Endothelial cell of umbilical vein (primary cell): ENCODE measurements at regions not wholly inside any gene's neighbourhood (a gene's known extent, or its start where the extent isn't known, plus 50 kb on each side); places are given as distances from the start of the nearest gene placed in this dataset.

ENCODE experiments used
- BruUV-seq: library from RNA; stranded (reverse); fragments of 400-500 nt; replicated peaks from 2 replicates; lab custom pipeline; 2021; lab: Mats Ljungman, UMichigan
- CTCF ChIA-PET: fragments of 300-600, 350-600 bp; sonication (Branson Sonifier 250); formaldehyde crosslinking; loops from one replicate; lab custom pipeline; 2021; ENCODE audit warnings: antibody characterized with exemption, inconsistent platforms; lab: Charles Lee
- POLR2A ChIA-PET: fragments of 300-600, 350-600 bp; sonication (Branson Sonifier 250); formaldehyde crosslinking; loops from one replicate; lab custom pipeline; 2021; ENCODE audit warnings: antibody characterized with exemption, inconsistent platforms; lab: Charles Lee
- DNase-seq: peaks from one replicate; pipeline ENCODE4 v3.0.0-alpha.2; 2011; ENCODE audit warnings: low read depth, low spot score
- FAIRE-seq: peaks from 2 replicates; lab custom pipeline; 2011; peaks lifted over from hg19 to GRCh38; lab: Jason Lieb, UNC
- H2AFZ ChIP-seq: 2 replicates; pipeline ENCODE4 v1.6.0; 2012; ENCODE audit warnings: low read depth, low read length, control low read depth, inconsistent platforms
- H3K27ac ChIP-seq: 2 replicates; pipeline ENCODE4 v1.5.1; 2011; ENCODE audit warnings: low read depth, mild to moderate bottlenecking, control low read depth, low read length, moderate library complexity; ENCODE audit not compliant: insufficient read depth
- H3K27me3 ChIP-seq, 2 experiments: 2 replicates each; pipeline versions ENCODE4 v1.6.0 to v1.6.1; 2011; ENCODE audit warnings: low read length in 2 of 2, mixed read lengths in 1 of 2; ENCODE audit not compliant: control insufficient read depth in 2 of 2, insufficient read depth in 2 of 2
- H3K36me3 ChIP-seq, 2 experiments: 2 replicates in 1 of 2; 3 replicates in 1 of 2; pipeline ENCODE4 v1.5.1; 2011; ENCODE audit warnings: low read length in 2 of 2, mild to moderate bottlenecking in 1 of 2, moderate library complexity in 1 of 2; ENCODE audit not compliant: control insufficient read depth in 2 of 2, insufficient read depth in 2 of 2; ENCODE audit errors: extremely low read depth in 1 of 2
- H3K4me1 ChIP-seq: 3 replicates; pipeline ENCODE4 v1.5.1; 2011; ENCODE audit warnings: mild to moderate bottlenecking, low read length; ENCODE audit not compliant: control insufficient read depth, insufficient read depth; ENCODE audit errors: extremely low read depth
- H3K4me2 ChIP-seq: 2 replicates; pipeline ENCODE4 v1.6.1; 2011; ENCODE audit warnings: low read length, control low read depth, mixed read lengths; ENCODE audit not compliant: insufficient read depth
- H3K4me3 ChIP-seq, 3 experiments: fragments of 200-600 bp in 1 of 3; sonication (generic), shearing (Covaris generic) in 1 of 3; replicated peaks in 1 of 3; 2 replicates each; pipeline ENCODE4 v1.5.1; 2011 to 2016; ENCODE audit warnings: control low read depth in 3 of 3, low read length in 3 of 3, mild to moderate bottlenecking in 2 of 3, inconsistent platforms in 1 of 3, low read depth in 1 of 3, moderate library complexity in 1 of 3; ENCODE audit not compliant: insufficient read depth in 1 of 3
- H3K79me2 ChIP-seq: 2 replicates; pipeline ENCODE4 v1.6.0; 2012; ENCODE audit warnings: low read length, inconsistent platforms; ENCODE audit not compliant: control insufficient read depth, insufficient read depth
- H3K9ac ChIP-seq: replicated peaks from 2 replicates; pipeline ENCODE3; 2011; ENCODE audit warnings: low read length, control low read depth; ENCODE audit not compliant: insufficient read depth; ENCODE audit errors: extremely low read depth
- H3K9me1 ChIP-seq: replicated peaks from 3 replicates; pipeline ENCODE4 v1.6.0; 2011; ENCODE audit warnings: mild to moderate bottlenecking, low read length; ENCODE audit not compliant: control insufficient read depth, insufficient read depth; ENCODE audit errors: extremely low read depth
- H3K9me3 ChIP-seq: replicated peaks from 2 replicates; pipeline ENCODE4 v1.5.1; 2012; ENCODE audit warnings: low read length, inconsistent platforms; ENCODE audit not compliant: control insufficient read depth, insufficient read depth
- H4K20me1 ChIP-seq: replicated peaks from 2 replicates; pipeline ENCODE3; 2011; ENCODE audit warnings: mild to moderate bottlenecking, low read length; ENCODE audit not compliant: control insufficient read depth, insufficient read depth; ENCODE audit errors: extremely low read depth
- EZH2 ChIP-seq: IDR thresholded peaks from 2 replicates; pipeline ENCODE4 v1.6.1; 2012; ENCODE audit warnings: borderline replicate concordance, low read depth, mild to moderate bottlenecking, moderate library complexity, low read length, inconsistent platforms; ENCODE audit not compliant: severe bottlenecking
- FOS ChIP-seq: IDR thresholded peaks from 2 replicates; pipeline ENCODE4 v1.6.1; 2011; ENCODE audit warnings: mild to moderate bottlenecking, low read length, moderate library complexity, borderline replicate concordance; ENCODE audit not compliant: insufficient read depth
- GATA2 ChIP-seq: IDR thresholded peaks from 2 replicates; pipeline ENCODE4 v1.7.0; 2011; ENCODE audit warnings: low read depth, mild to moderate bottlenecking, moderate library complexity, mixed read lengths, low read length; ENCODE audit not compliant: insufficient read length, insufficient read depth
- JUN ChIP-seq: IDR thresholded peaks from 2 replicates; pipeline ENCODE4 v1.6.1; 2011; ENCODE audit warnings: borderline replicate concordance, low read depth; ENCODE audit not compliant: insufficient read length, insufficient read depth
- MYC ChIP-seq: IDR thresholded peaks from one replicate; pipeline ENCODE4 v1.6.1; 2011; ENCODE audit warnings: mild to moderate bottlenecking, low read depth, low read length
- POLR2A ChIP-seq: IDR thresholded peaks from 2 replicates; pipeline ENCODE4 v1.6.1; 2012; ENCODE audit warnings: low read depth, mild to moderate bottlenecking, control low read depth, low read length
- POLR2AphosphoS5 ChIP-seq: IDR thresholded peaks from 2 replicates; pipeline ENCODE4 v1.6.1; 2012; ENCODE audit warnings: low read depth, mild to moderate bottlenecking, control low read depth, low read length, moderate library complexity; ENCODE audit not compliant: insufficient read depth
- dilution Hi-C: fragments of 300-500 bp; cut with MboI; formaldehyde crosslinking; loops from one replicate; pipeline ENCODE4 v1.15.0; 2019; ENCODE audit warnings: low sequenced_read_pairs; ENCODE audit not compliant: extremely low pct_ligation_motif_present
- intact Hi-C: fragments of 100-400 bp; cut with micrococcal nuclease; formaldehyde crosslinking; loops from one replicate; pipeline ENCODE4 v1.10.0; 2022
- TF ChIP-seq, protein P1 (sequence below), 2 donors: IDR thresholded peaks; 1 replicate in 1 of 2; 2 replicates in 1 of 2; pipeline ENCODE4 v1.5.1; 2011; ENCODE audit warnings: low read length in 2 of 2, mild to moderate bottlenecking in 2 of 2, moderate library complexity in 2 of 2, control low read depth in 1 of 2, inconsistent platforms in 1 of 2, low read depth in 1 of 2; ENCODE audit not compliant: insufficient read depth in 1 of 2; ENCODE audit errors: extremely low read depth in 1 of 2
- TF ChIP-seq, protein P2 (sequence below): IDR thresholded peaks from 2 replicates; pipeline ENCODE4 v1.6.1; 2011; ENCODE audit not compliant: insufficient read depth, insufficient read length

DNA sequence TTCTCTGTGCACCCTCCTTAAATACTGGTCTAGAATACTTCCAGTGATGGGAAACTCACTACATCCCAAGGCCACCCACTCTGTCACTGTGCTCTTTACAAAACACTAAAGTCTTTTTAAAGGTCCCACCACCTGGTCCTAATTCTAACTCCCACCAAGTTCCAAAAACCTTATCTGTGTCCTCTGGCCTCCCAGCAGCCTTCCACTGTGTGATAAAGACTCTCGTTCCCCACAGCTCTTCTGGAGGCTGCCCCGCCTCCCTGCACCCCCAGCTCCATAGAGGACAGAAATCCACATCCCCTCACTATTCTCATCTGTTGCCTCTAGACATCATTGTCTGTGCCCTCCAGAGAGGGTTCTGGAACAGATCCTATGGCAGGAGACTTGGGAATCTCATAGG lies 276.4 kb downstream of the FAM43A start:
- Histone ChIP-seq H3K4me2 (no peak overlapping the region), H3K9ac (no peak overlapping the region), H3K9me1 (no peaks in the 10 kb centered on the region), H3K4me3 (no peak overlapping the region), H3K79me2 (no peaks in the 10 kb centered on the region), H3K4me1 (no peaks in the 10 kb centered on the region), H3K27ac (no peak overlapping the region), H4K20me1 (no peaks in the 10 kb centered on the region), H3K36me3 (no peaks in the 10 kb centered on the region), H3K27me3 (no peaks in the 10 kb centered on the region), H2AFZ (no peak overlapping the region), H3K9me3 (no peaks in the 10 kb centered on the region)
- TF ChIP-seq GATA2 (no peak), JUN (no peak), POLR2A (no peak), EZH2 (no peak), FOS (no peak), POLR2AphosphoS5 (no peak), MYC (no peak)
- TF ChIP-seq, protein P1, sequence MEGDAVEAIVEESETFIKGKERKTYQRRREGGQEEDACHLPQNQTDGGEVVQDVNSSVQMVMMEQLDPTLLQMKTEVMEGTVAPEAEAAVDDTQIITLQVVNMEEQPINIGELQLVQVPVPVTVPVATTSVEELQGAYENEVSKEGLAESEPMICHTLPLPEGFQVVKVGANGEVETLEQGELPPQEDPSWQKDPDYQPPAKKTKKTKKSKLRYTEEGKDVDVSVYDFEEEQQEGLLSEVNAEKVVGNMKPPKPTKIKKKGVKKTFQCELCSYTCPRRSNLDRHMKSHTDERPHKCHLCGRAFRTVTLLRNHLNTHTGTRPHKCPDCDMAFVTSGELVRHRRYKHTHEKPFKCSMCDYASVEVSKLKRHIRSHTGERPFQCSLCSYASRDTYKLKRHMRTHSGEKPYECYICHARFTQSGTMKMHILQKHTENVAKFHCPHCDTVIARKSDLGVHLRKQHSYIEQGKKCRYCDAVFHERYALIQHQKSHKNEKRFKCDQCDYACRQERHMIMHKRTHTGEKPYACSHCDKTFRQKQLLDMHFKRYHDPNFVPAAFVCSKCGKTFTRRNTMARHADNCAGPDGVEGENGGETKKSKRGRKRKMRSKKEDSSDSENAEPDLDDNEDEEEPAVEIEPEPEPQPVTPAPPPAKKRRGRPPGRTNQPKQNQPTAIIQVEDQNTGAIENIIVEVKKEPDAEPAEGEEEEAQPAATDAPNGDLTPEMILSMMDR (IDR thresholded peaks at IDR 0.05; ENCODE audit: extremely low read depth in 1 of 2, insufficient read depth in 1 of 2, low read depth in 1 of 2, low read length in 2 of 2), result no peak
- TF ChIP-seq, protein P2, sequence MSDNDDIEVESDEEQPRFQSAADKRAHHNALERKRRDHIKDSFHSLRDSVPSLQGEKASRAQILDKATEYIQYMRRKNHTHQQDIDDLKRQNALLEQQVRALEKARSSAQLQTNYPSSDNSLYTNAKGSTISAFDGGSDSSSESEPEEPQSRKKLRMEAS, result no peak
- no TSS peak for BruUV-seq
- intact Hi-C loops (no loop called here), dilution Hi-C loops (no loop called here)
- POLR2A ChIA-PET, result no interaction called here
- DNase-seq (no peak), FAIRE-seq (no peak)
- CTCF ChIA-PET, result interaction anchor here (0.8 to 1.5 kb wide), 3 partner anchors 9 to 32 kb away, joined by 3 to 5 read pairs (median 3); no protein-coding TSS in a partner anchor
